Testis (tissue), 2 donors: ENCODE measurements at regions not wholly inside any gene's neighbourhood (a gene's known extent, or its start where the extent isn't known, plus 50 kb on each side); places are given as distances from the start of the nearest gene placed in this dataset.

Source experiments
- CTCF ChIP-seq, 3 experiments: fragments of 450-650 bp in 2 of 3; fragments of 200-600 bp in 1 of 3; sonication (generic) in 1 of 3; IDR thresholded peaks; one replicate each; pipeline ENCODE4 v1.5.1; 2016 to 2019; ENCODE audit warnings: antibody characterized with exemption in 3 of 3, mild to moderate bottlenecking in 2 of 3, moderate library complexity in 1 of 3
- POLR2A ChIP-seq: fragments of 450-650 bp; IDR thresholded peaks from one replicate; pipeline ENCODE4 v1.6.1; 2017; ENCODE audit warnings: antibody characterized with exemption, mild to moderate bottlenecking, moderate library complexity

- TF ChIP-seq CTCF (IDR thresholded peaks at IDR 0.05): no peak
- TF ChIP-seq POLR2A: no peak
Observed at GRCh38 chr11:129322941-129323340, 52.7 kb upstream of the BARX2 start.
